IMR-90 (cell line): ENCODE measurements at regions not wholly inside any gene's neighbourhood (a gene's known extent, or its start where the extent isn't known, plus 50 kb on each side); places are given as distances from the start of the nearest gene placed in this dataset.

Source experiments
- BHLHE40 ChIP-seq: fragments of 150-350 bp; IDR thresholded peaks from 2 replicates; pipeline ENCODE4 v1.6.1; 2016; ENCODE audit warnings: mild to moderate bottlenecking, low read depth, low read length
- CHD1 ChIP-seq: IDR thresholded peaks from 2 replicates; pipeline ENCODE4 v1.6.1; 2012; ENCODE audit warnings: low read depth, low read length, improper control_type of control experiment
- CTCF ChIP-seq: conservative IDR thresholded peaks from 2 replicates; pipeline ENCODE4 v1.5.1; 2012; ENCODE audit warnings: mild to moderate bottlenecking, low read depth, low read length, improper control_type of control experiment
- MAFK ChIP-seq: IDR thresholded peaks from 2 replicates; pipeline ENCODE4 v1.6.1; 2012; ENCODE audit warnings: low read depth, low read length, improper control_type of control experiment
- MAZ ChIP-seq: IDR thresholded peaks from 2 replicates; pipeline ENCODE4 v1.6.1; 2012; ENCODE audit warnings: low read depth, mild to moderate bottlenecking, low read length, improper control_type of control experiment, moderate library complexity, borderline replicate concordance
- MXI1 ChIP-seq: IDR thresholded peaks from 2 replicates; pipeline ENCODE4 v1.6.1; 2012; ENCODE audit warnings: low read depth, mild to moderate bottlenecking, low read length, moderate library complexity, borderline replicate concordance
- NFE2L2 ChIP-seq: fragments of 150-350 bp; IDR thresholded peaks from 2 replicates; pipeline ENCODE4 v1.6.1; 2016; ENCODE audit warnings: low read depth, mild to moderate bottlenecking, low read length
- POLR2A ChIP-seq: IDR thresholded peaks from 2 replicates; pipeline ENCODE4 v1.6.1; 2012; ENCODE audit warnings: mild to moderate bottlenecking, low read depth, low read length
- RAD21 ChIP-seq: IDR thresholded peaks from 2 replicates; pipeline ENCODE4 v1.6.1; 2012; ENCODE audit warnings: low read length, improper control_type of control experiment
- RCOR1 ChIP-seq: IDR thresholded peaks from 2 replicates; pipeline ENCODE4 v1.6.1; 2012; ENCODE audit warnings: mild to moderate bottlenecking, low read length, improper control_type of control experiment; ENCODE audit not compliant: insufficient replicate concordance
- SMC3 ChIP-seq: fragments of 150-350 bp; IDR thresholded peaks from 2 replicates; pipeline ENCODE4 v1.6.1; 2016; ENCODE audit warnings: low read depth, mild to moderate bottlenecking, antibody characterized with exemption, low read length, moderate library complexity

GRCh38 chr21:43311301-43311817 lies 115.6 kb downstream of the SIK1 start:
- TF ChIP-seq CTCF, result no peak
- no peak for TF ChIP-seq BHLHE40
- TF ChIP-seq NFE2L2, result no peak
- no peak for TF ChIP-seq POLR2A
- TF ChIP-seq SMC3, result no peak
- TF ChIP-seq RAD21, result no peak
- no peak for TF ChIP-seq MAFK
- TF ChIP-seq MXI1, result no peak
- TF ChIP-seq CHD1, result no peak
- no peak for TF ChIP-seq RCOR1
- TF ChIP-seq MAZ, result no peak
